Vagina (tissue), 2 donors: ENCODE measurements at regions not wholly inside any gene's neighbourhood (a gene's known extent, or its start where the extent isn't known, plus 50 kb on each side); places are given as distances from the start of the nearest gene placed in this dataset.

Source experiments
- DNase-seq, 2 donors: peaks; one replicate each; pipeline ENCODE4 v3.0.0-alpha.2; 2017; ENCODE audit errors: extremely low spot score in 2 of 2
- H3K27ac ChIP-seq: fragments of 200-600 bp; sonication (generic); one replicate; pipeline ENCODE4 v1.5.1; 2019
- H3K27me3 ChIP-seq: fragments of 200-600 bp; sonication (generic); one replicate; pipeline ENCODE4 v1.5.1; 2019
- H3K36me3 ChIP-seq, 2 donors: fragments of 200-600 bp; sonication (generic); one replicate each; pipeline ENCODE4 v1.5.1; 2017 to 2019
- H3K4me1 ChIP-seq: fragments of 200-600 bp; sonication (generic); one replicate; pipeline ENCODE4 v1.5.1; 2019
- H3K4me3 ChIP-seq, 2 donors: fragments of 200-600 bp; sonication (generic); 1 replicate in 1 of 2; 2 replicates in 1 of 2; pipeline ENCODE4 v1.5.1; 2016 to 2019
- H3K9me3 ChIP-seq: fragments of 200-600 bp; sonication (generic); one replicate; pipeline ENCODE4 v1.5.1; 2019
- POLR2A ChIP-seq, 2 donors: fragments of 450-650 bp; IDR thresholded peaks; one replicate each; pipeline ENCODE4 v1.6.1; 2017; ENCODE audit warnings: antibody characterized with exemption in 2 of 2, mild to moderate bottlenecking in 2 of 2, moderate library complexity in 2 of 2
- POLR2AphosphoS5 ChIP-seq, 2 donors: sonication (generic); formaldehyde crosslinking; IDR thresholded peaks; one replicate each; pipeline ENCODE4 v1.9.0; 2017; ENCODE audit warnings: antibody characterized with exemption in 2 of 2, mild to moderate bottlenecking in 2 of 2, low read depth in 1 of 2; ENCODE audit not compliant: insufficient read depth in 1 of 2
- intact Hi-C: fragments of 100-400 bp; cut with DNase I; formaldehyde crosslinking; loops from one replicate; pipeline ENCODE4 v1.15.1; 2023
- TF ChIP-seq, protein P1 (sequence below), 3 experiments: fragments of 450-650 bp in 2 of 3; fragments of 200-600 bp in 1 of 3; sonication (generic) in 1 of 3; IDR thresholded peaks; one replicate each; pipeline ENCODE4 v1.5.1; 2017 to 2019; ENCODE audit warnings: antibody characterized with exemption in 3 of 3, mild to moderate bottlenecking in 2 of 3, moderate library complexity in 2 of 3

DNA sequence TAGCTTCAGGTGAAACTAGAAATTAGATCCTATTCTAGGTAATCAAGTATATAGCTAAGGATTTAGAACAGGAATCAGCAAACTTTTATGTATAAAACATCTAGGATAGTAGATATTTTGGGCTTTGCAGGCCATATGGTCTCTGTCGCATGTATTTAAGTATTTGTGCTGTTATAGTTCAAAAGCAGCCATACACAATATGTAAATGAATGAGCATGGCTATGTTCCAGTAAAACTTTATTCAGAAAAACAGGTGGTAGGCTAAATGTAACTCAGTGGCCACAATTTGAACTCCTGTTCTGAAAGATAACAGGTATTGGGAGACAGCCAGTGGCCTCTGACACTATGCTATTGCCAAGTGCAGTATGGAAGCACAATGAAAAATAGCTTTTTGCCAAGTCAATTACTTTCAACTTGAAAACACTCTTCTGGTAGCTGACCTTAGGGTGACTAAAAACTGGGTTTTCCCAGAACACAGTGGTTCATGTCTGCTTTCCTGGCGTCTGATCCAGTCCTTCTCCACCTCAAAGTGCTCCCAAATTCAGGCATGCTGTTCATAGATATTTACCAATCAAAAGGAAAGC lies 304.7 kb upstream of the SYT4 start:
- DNase-seq = no peak
- Histone ChIP-seq H3K9me3 (no peaks in the 10 kb centered on the region), H3K27me3 (no peaks in the 10 kb centered on the region), H3K27ac (no peak overlapping the region), H3K4me3 (no peak overlapping the region), H3K36me3 (no peaks in the 10 kb centered on the region), H3K4me1 (no peaks in the 10 kb centered on the region)
- TF ChIP-seq POLR2A (IDR thresholded peaks at IDR 0.05) = no peak
- TF ChIP-seq POLR2AphosphoS5 (IDR thresholded peaks at IDR 0.05; ENCODE audit: insufficient read depth in 1 of 2, low read depth in 1 of 2) = peak in 1 of 2 donors; percentile 14
- intact Hi-C loops = no loop called here

DNA sequence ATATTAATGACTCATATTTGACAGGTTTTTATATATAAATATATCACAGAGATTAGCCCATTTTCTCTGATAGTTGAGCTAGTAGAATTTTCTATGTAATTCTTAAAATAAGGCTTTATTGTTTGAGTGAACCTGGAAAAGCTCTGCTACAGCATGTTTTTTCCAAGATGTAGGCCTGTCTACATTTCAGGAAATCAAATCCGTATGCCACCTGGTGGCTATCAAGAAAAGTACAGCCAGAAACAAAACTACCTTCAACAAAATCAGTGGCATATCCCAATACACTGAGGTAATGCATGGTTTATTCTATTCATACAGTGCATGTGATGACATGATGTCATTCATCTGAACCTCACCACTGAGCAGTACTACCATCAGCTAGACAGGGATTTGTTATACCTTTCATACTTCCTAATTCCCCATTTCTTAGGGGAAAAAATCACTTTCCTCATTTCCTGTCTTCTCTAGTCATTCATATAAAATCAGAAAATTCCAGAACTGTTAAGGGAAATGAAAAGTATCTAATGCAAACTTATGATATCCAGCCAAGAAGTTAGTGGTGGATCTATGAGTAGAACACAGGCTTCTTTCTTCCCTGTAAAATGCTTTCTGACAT lies 310.4 kb upstream of the SYT4 start:
- no peaks in the 10 kb centered on the region for H3K4me1 ChIP-seq
- intact Hi-C loops = no loop called here
- no peak for TF ChIP-seq POLR2A (IDR thresholded peaks at IDR 0.05)
- TF ChIP-seq, protein P1, sequence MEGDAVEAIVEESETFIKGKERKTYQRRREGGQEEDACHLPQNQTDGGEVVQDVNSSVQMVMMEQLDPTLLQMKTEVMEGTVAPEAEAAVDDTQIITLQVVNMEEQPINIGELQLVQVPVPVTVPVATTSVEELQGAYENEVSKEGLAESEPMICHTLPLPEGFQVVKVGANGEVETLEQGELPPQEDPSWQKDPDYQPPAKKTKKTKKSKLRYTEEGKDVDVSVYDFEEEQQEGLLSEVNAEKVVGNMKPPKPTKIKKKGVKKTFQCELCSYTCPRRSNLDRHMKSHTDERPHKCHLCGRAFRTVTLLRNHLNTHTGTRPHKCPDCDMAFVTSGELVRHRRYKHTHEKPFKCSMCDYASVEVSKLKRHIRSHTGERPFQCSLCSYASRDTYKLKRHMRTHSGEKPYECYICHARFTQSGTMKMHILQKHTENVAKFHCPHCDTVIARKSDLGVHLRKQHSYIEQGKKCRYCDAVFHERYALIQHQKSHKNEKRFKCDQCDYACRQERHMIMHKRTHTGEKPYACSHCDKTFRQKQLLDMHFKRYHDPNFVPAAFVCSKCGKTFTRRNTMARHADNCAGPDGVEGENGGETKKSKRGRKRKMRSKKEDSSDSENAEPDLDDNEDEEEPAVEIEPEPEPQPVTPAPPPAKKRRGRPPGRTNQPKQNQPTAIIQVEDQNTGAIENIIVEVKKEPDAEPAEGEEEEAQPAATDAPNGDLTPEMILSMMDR (IDR thresholded peaks at IDR 0.05) = peak; percentile 38 to 60 (median 48)

DNA sequence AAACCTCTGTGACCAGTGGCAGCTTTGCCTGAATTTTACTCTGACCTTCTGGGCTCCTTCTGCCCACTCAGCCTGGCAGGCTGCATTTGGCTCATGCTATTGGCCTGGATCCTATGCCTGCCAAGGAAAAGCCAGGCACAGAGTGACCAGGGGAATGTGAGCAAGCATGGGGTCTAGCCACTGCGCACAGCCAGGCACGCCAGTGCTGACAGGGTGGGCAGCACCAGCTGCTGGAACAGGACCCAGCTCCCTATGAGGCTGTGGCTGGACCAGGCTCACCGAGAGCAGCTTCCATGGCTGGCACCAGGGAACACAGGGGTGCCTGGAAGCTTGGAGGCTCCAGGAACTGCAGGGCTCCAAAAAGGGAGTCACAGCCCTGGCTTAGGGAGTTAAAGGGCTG lies 311.5 kb upstream of the SYT4 start:
- intact Hi-C loops = no loop called here
- no peaks in the 10 kb centered on the region for H3K9me3 ChIP-seq
- no peaks in the 10 kb centered on the region for H3K27me3 ChIP-seq
- H3K36me3 ChIP-seq = no peaks in the 10 kb centered on the region
- no peak overlapping the region for H3K27ac ChIP-seq
- no peaks in the 10 kb centered on the region for H3K4me1 ChIP-seq
- H3K4me3 ChIP-seq = no peak overlapping the region
- no peak for DNase-seq
- TF ChIP-seq POLR2A (IDR thresholded peaks at IDR 0.05) (no peak), POLR2AphosphoS5 (IDR thresholded peaks at IDR 0.05; ENCODE audit: insufficient read depth in 1 of 2, low read depth in 1 of 2) (no peak)
- TF ChIP-seq, protein P1 (IDR thresholded peaks at IDR 0.05) = no peak

More for the DNA sequence above, 310.4 kb upstream of the SYT4 start:
- no peak for DNase-seq
- Histone ChIP-seq H3K4me3 (no peak overlapping the region), H3K27me3 (no peaks in the 10 kb centered on the region), H3K36me3 (no peaks in the 10 kb centered on the region), H3K9me3 (no peaks in the 10 kb centered on the region), H3K27ac (no peak overlapping the region)

DNA sequence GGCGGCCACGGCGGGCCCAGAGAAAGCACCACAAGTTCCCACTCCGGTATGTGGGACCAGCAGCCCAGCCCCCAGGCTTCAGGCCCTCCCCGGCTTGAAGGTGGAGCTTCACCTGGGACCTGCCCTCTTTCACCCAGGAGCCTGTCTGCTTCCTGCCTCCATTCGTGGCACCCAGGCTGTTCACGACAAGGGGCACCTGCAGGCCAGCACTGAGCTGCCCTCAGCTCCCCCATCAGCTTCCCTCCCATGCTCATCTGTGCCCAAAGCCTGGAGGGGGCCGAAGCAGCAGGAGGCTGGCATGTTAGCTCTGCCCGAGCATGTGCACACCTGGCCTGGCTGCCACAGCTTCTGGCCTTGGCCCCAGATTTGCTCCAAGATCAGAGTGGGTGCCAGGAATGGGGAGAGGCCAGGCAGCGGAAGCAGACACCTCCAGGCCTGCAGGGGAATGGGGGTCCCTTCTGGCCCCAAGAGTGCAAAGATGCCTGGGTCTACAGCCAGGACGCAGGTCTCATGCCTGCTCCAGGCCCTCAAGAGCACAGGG lies 312.4 kb upstream of the SYT4 start:
- Histone ChIP-seq H3K4me3 (no peak overlapping the region), H3K9me3 (no peaks in the 10 kb centered on the region), H3K27ac (no peak overlapping the region), H3K36me3 (no peaks in the 10 kb centered on the region), H3K27me3 (no peaks in the 10 kb centered on the region), H3K4me1 (no peaks in the 10 kb centered on the region)
- DNase-seq = no peak
- intact Hi-C loops = no loop called here
- TF ChIP-seq, protein P1 (IDR thresholded peaks at IDR 0.05) = no peak

DNA sequence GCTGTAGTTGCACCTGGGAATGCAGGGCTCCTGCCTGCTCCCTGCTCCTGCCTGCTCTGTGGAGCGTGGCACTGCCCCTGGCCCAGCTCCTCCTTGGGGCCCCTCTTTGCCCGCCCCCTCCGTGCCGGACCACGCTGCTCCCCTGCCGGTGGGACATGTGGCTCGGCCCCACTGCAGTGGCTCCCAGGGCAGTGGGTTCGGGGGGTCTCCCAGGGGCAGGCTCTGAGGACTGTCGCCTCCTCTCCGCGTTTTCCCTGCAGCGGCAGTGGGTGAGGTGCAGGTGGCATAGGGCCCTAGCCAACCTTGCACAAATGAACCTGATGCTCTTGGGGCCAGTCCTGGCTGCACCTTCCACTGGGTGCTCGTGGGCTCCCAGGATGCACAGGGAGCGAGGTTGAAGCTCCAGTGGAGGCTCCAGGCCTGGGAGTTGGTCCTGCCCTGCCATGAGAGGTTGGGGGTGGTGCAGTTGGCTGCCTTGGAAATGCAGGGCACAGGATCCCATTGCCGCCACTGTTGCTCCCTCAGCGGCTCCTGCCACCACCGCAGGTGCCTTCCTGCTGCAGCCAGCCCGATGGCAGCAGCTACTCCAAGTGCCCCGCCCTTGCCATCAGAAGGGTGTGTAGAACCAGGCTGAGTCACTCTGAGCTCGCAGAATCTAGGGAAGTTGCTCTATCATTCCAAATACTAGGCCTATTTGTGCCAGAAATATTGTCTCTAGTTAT lies 313.1 kb upstream of the SYT4 start:
- DNase-seq = no peak
- H3K4me3 ChIP-seq = no peak overlapping the region
- H3K27me3 ChIP-seq = no peaks in the 10 kb centered on the region
- no peaks in the 10 kb centered on the region for H3K9me3 ChIP-seq
- no peaks in the 10 kb centered on the region for H3K36me3 ChIP-seq
- no peaks in the 10 kb centered on the region for H3K4me1 ChIP-seq
- intact Hi-C loops = no loop called here
- TF ChIP-seq POLR2AphosphoS5 (IDR thresholded peaks at IDR 0.05; ENCODE audit: insufficient read depth in 1 of 2, low read depth in 1 of 2) = no peak
- no peak for TF ChIP-seq POLR2A (IDR thresholded peaks at IDR 0.05)
- TF ChIP-seq, protein P1 (IDR thresholded peaks at IDR 0.05) = no peak
- H3K27ac ChIP-seq = no peak overlapping the region
